ENCODE measurements at regions not wholly inside any gene's neighbourhood (a gene's known extent, or its start where the extent isn't known, plus 50 kb on each side); places are given as distances from the start of the nearest gene placed in this dataset.

- no peak for TF ChIP-seq E2F4 (CRISPR knock-in tag; IDR thresholded peaks at IDR 0.05; ENCODE audit: low read depth)
- no peak for TF ChIP-seq KDM5B (IDR thresholded peaks at IDR 0.05; ENCODE audit: insufficient replicate concordance, low read depth, low read length)
- no peak for TF ChIP-seq CEBPB (tag; IDR thresholded peaks at IDR 0.05)
- no peak for TF ChIP-seq ATF6 (CRISPR knock-in tag; IDR thresholded peaks at IDR 0.05)
- no peak for TF ChIP-seq ZNF778 (CRISPR knock-in tag; IDR thresholded peaks at IDR 0.05)
- no peak for TF ChIP-seq ZBTB49 (CRISPR knock-in tag; IDR thresholded peaks at IDR 0.05; ENCODE audit: borderline replicate concordance)
Observed at GRCh38 chr11:8779732-8780131, 97.1 kb downstream of the RPL27A start.

Measured in K562 (cell line).